WTC11 (cell line): ENCODE measurements at regions not wholly inside any gene's neighbourhood (a gene's known extent, or its start where the extent isn't known, plus 50 kb on each side); places are given as distances from the start of the nearest gene placed in this dataset.

Experiments
- ATAC-seq: fragments of 200-7000 bp; cut with Tn5 transposase; 2 replicates; pipeline ENCODE4 v1.10.0; 2021; ENCODE audit warnings: mild to moderate bottlenecking, moderate library complexity
- CTCF ChIA-PET: fragments of 300-600 bp; sonication (Branson Sonifier 250); formaldehyde crosslinking; loops from one replicate; lab custom pipeline; 2021; ENCODE audit warnings: antibody characterized with exemption; lab: Charles Lee
- POLR2A ChIA-PET: fragments of 350-600 bp; sonication (Branson Sonifier 250); formaldehyde crosslinking; loops from one replicate; lab custom pipeline; 2021; ENCODE audit warnings: antibody characterized with exemption; lab: Charles Lee
- DNase-seq: peaks from one replicate; pipeline ENCODE4 v3.0.0; 2021; ENCODE audit warnings: low spot score
- H3K27ac Mint-ChIP-seq: 2 replicates; pipeline ENCODE4 v1.8.0; 2021; ENCODE audit warnings: mixed read lengths
- H3K27me3 Mint-ChIP-seq: 2 replicates; pipeline ENCODE4 v1.8.0; 2021; ENCODE audit warnings: low read depth, mild to moderate bottlenecking, moderate library complexity, mixed read lengths
- H3K36me3 Mint-ChIP-seq: 2 replicates; pipeline ENCODE4 v1.8.0; 2021; ENCODE audit warnings: mixed read lengths
- H3K4me1 Mint-ChIP-seq: 2 replicates; pipeline ENCODE4 v1.8.0; 2022; ENCODE audit warnings: mixed read lengths
- H3K4me3 Mint-ChIP-seq: 2 replicates; pipeline ENCODE4 v1.8.0; 2021; ENCODE audit warnings: mild to moderate bottlenecking, moderate library complexity, mixed read lengths
- H3K9me3 Mint-ChIP-seq: 2 replicates; pipeline ENCODE4 v1.8.0; 2021; ENCODE audit warnings: mixed read lengths
- AFF4 ChIP-seq: sonication (generic); formaldehyde crosslinking; IDR thresholded peaks from 2 replicates; pipeline ENCODE4 v1.8.1; 2023; ENCODE audit warnings: mild to moderate bottlenecking, missing genetic modification reagents, borderline replicate concordance
- CREB1 ChIP-seq: sonication (generic); formaldehyde crosslinking; IDR thresholded peaks from 2 replicates; pipeline ENCODE4 v1.8.0; 2023; ENCODE audit warnings: mild to moderate bottlenecking, missing genetic modification reagents
- ESRRA ChIP-seq: sonication (generic); formaldehyde crosslinking; IDR thresholded peaks from 2 replicates; pipeline ENCODE4 v1.8.1; 2022; ENCODE audit warnings: mild to moderate bottlenecking, missing genetic modification reagents, borderline replicate concordance
- FOXJ3 ChIP-seq: sonication (generic); formaldehyde crosslinking; IDR thresholded peaks from 2 replicates; pipeline ENCODE4 v1.9.0; 2021; ENCODE audit warnings: missing genetic modification reagents, mild to moderate bottlenecking, borderline replicate concordance
- FOXK1 ChIP-seq: sonication (generic); formaldehyde crosslinking; IDR thresholded peaks from 2 replicates; pipeline ENCODE4 v1.8.0; 2022; ENCODE audit warnings: mild to moderate bottlenecking, moderate library complexity, missing genetic modification reagents
- FOXP1 ChIP-seq: sonication (generic); formaldehyde crosslinking; IDR thresholded peaks from 2 replicates; pipeline ENCODE4 v1.8.0; 2022; ENCODE audit warnings: missing genetic modification reagents, mild to moderate bottlenecking, moderate library complexity, borderline replicate concordance
- NFE2L1 ChIP-seq: sonication (generic); formaldehyde crosslinking; IDR thresholded peaks from 2 replicates; pipeline ENCODE4 v1.8.1; 2023; ENCODE audit warnings: missing genetic modification reagents
- NR1H2 ChIP-seq: sonication (generic); formaldehyde crosslinking; IDR thresholded peaks from 2 replicates; pipeline ENCODE4 v1.9.0; 2021; ENCODE audit warnings: mild to moderate bottlenecking, moderate library complexity, missing genetic modification reagents
- NR2C2 ChIP-seq: sonication (generic); formaldehyde crosslinking; IDR thresholded peaks from 2 replicates; pipeline ENCODE4 v1.8.0; 2022; ENCODE audit warnings: mild to moderate bottlenecking, missing genetic modification reagents
- PREB ChIP-seq: sonication (generic); formaldehyde crosslinking; IDR thresholded peaks from 2 replicates; pipeline ENCODE4 v1.8.1; 2022; ENCODE audit warnings: mild to moderate bottlenecking, missing genetic modification reagents, moderate library complexity, borderline replicate concordance
- PRRX2 ChIP-seq: fragments of 250-450 bp; sonication (Bioruptor Pico); IDR thresholded peaks from 2 replicates; pipeline ENCODE4 v1.8.0; 2021; ENCODE audit warnings: mild to moderate bottlenecking
- RELA ChIP-seq: sonication (generic); formaldehyde crosslinking; IDR thresholded peaks from 2 replicates; pipeline ENCODE4 v1.8.1; 2022; ENCODE audit warnings: missing genetic modification reagents, mild to moderate bottlenecking, borderline replicate concordance
- SP1 ChIP-seq: sonication (generic); formaldehyde crosslinking; conservative IDR thresholded peaks from 2 replicates; pipeline ENCODE4 v1.8.1; 2022; ENCODE audit warnings: missing genetic modification reagents
- STAT6 ChIP-seq: sonication (generic); formaldehyde crosslinking; conservative IDR thresholded peaks from 2 replicates; pipeline ENCODE4 v1.8.1; 2023; ENCODE audit warnings: mild to moderate bottlenecking, low read depth, missing genetic modification reagents, moderate library complexity
- ZNF263 ChIP-seq: sonication (generic); formaldehyde crosslinking; IDR thresholded peaks from 2 replicates; pipeline ENCODE4 v1.8.1; 2022; ENCODE audit warnings: low read depth, mild to moderate bottlenecking, moderate library complexity, missing genetic modification reagents
- ZNF396 ChIP-seq: fragments of 250-450 bp; sonication (Bioruptor Pico); IDR thresholded peaks from 2 replicates; pipeline ENCODE4 v1.8.0; 2021; ENCODE audit warnings: mild to moderate bottlenecking, moderate library complexity, borderline replicate concordance
- ZNF423 ChIP-seq: fragments of 250-450 bp; sonication (Bioruptor Pico); IDR thresholded peaks from 2 replicates; pipeline ENCODE4 v2.1.2; 2022; ENCODE audit warnings: mild to moderate bottlenecking, moderate library complexity
- TF ChIP-seq, protein P1 (sequence below): sonication (generic); formaldehyde crosslinking; IDR thresholded peaks from 2 replicates; pipeline ENCODE4 v1.8.0; 2022; ENCODE audit warnings: missing genetic modification reagents
- TF ChIP-seq, protein P2 (sequence below): sonication (generic); formaldehyde crosslinking; IDR thresholded peaks from 2 replicates; pipeline ENCODE4 v1.8.1; 2023; ENCODE audit warnings: mild to moderate bottlenecking, missing genetic modification reagents
- TF ChIP-seq, protein P3 (sequence below): sonication (generic); formaldehyde crosslinking; IDR thresholded peaks from 2 replicates; pipeline ENCODE4 v1.8.0; 2022; ENCODE audit warnings: mild to moderate bottlenecking, missing genetic modification reagents

DNA sequence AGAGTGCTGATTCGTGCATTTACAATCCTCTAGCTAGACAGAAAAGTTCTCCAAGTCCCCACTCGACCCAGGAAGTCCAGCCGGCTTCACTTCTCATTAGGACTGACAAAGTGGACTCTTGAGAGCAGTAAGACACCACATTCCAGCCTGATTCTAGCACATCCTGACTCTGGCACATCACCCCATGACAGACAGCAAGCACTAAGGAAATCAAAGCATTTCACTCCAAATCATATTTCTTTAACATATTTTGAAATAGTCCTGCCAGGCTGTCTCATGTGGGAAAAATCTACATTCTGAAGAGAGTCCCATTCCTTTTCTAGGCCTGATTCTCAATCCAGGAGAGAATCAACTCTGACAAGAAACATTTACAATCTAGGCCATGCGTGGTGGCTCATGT is 478.5 kb upstream of the AMELY start:
- no peaks in the 10 kb centered on the region for H3K36me3 Mint-ChIP-seq
- H3K27me3 Mint-ChIP-seq: no peaks in the 10 kb centered on the region
- POLR2A ChIA-PET: no interaction called here
- CTCF ChIA-PET: no interaction called here
- no peaks in the 10 kb centered on the region for H3K4me1 Mint-ChIP-seq
- DNase-seq (no peak), ATAC-seq (no peak)
- no peak for TF ChIP-seq FOXJ3 (CRISPR knock-in tag)
- no peak for TF ChIP-seq NR2C2 (CRISPR knock-in tag)
- TF ChIP-seq AFF4: no peak
- TF ChIP-seq, protein P1, sequence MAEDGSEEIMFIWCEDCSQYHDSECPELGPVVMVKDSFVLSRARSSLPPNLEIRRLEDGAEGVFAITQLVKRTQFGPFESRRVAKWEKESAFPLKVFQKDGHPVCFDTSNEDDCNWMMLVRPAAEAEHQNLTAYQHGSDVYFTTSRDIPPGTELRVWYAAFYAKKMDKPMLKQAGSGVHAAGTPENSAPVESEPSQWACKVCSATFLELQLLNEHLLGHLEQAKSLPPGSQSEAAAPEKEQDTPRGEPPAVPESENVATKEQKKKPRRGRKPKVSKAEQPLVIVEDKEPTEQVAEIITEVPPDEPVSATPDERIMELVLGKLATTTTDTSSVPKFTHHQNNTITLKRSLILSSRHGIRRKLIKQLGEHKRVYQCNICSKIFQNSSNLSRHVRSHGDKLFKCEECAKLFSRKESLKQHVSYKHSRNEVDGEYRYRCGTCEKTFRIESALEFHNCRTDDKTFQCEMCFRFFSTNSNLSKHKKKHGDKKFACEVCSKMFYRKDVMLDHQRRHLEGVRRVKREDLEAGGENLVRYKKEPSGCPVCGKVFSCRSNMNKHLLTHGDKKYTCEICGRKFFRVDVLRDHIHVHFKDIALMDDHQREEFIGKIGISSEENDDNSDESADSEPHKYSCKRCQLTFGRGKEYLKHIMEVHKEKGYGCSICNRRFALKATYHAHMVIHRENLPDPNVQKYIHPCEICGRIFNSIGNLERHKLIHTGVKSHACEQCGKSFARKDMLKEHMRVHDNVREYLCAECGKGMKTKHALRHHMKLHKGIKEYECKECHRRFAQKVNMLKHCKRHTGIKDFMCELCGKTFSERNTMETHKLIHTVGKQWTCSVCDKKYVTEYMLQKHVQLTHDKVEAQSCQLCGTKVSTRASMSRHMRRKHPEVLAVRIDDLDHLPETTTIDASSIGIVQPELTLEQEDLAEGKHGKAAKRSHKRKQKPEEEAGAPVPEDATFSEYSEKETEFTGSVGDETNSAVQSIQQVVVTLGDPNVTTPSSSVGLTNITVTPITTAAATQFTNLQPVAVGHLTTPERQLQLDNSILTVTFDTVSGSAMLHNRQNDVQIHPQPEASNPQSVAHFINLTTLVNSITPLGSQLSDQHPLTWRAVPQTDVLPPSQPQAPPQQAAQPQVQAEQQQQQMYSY: no peak
- TF ChIP-seq, protein P2, sequence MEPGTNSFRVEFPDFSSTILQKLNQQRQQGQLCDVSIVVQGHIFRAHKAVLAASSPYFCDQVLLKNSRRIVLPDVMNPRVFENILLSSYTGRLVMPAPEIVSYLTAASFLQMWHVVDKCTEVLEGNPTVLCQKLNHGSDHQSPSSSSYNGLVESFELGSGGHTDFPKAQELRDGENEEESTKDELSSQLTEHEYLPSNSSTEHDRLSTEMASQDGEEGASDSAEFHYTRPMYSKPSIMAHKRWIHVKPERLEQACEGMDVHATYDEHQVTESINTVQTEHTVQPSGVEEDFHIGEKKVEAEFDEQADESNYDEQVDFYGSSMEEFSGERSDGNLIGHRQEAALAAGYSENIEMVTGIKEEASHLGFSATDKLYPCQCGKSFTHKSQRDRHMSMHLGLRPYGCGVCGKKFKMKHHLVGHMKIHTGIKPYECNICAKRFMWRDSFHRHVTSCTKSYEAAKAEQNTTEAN: no peak
- no peak for TF ChIP-seq PREB
- no peak for TF ChIP-seq ZNF396 (CRISPR knock-in tag)
- no peak for TF ChIP-seq NFE2L1 (CRISPR knock-in tag)
- no peak for TF ChIP-seq SP1
- no peak for TF ChIP-seq STAT6 (CRISPR knock-in tag)
- no peak for TF ChIP-seq FOXP1
- TF ChIP-seq CREB1 (CRISPR knock-in tag): no peak
- TF ChIP-seq FOXK1 (CRISPR knock-in tag): no peak
- no peak overlapping the region for H3K4me3 Mint-ChIP-seq
- no peak overlapping the region for H3K27ac Mint-ChIP-seq
- H3K9me3 Mint-ChIP-seq: no peaks in the 10 kb centered on the region

DNA sequence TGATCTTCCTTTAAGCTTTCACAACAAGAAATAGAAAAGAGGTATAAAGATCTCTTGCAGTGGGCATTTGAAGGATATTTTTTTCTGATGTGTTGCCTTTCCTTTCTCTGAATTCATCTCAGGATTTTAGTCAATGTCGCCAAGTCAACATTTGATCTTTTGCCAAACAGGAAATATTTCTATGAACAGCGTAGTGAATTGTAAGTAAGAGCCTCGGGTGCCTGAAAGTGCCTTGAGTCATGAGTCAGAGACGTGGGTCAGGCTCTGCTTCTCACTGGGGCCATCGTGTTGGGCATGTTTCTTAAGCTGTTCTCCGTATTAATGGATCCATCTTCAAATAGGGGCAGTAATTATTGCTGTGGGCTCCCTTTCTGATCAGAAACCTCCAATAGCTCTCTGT is 471.4 kb upstream of the AMELY start:
- no peak for DNase-seq
- POLR2A ChIA-PET: no interaction called here
- Mint-ChIP-seq H3K9me3 (no peaks in the 10 kb centered on the region), H3K36me3 (no peaks in the 10 kb centered on the region), H3K27ac (no peak overlapping the region), H3K4me1 (no peaks in the 10 kb centered on the region), H3K27me3 (no peaks in the 10 kb centered on the region), H3K4me3 (no peak overlapping the region)
- ATAC-seq: no peak
- TF ChIP-seq ESRRA (CRISPR knock-in tag) (no peak), RELA (no peak), ZNF423 (CRISPR knock-in tag) (no peak), NR1H2 (CRISPR knock-in tag) (no peak), PRRX2 (CRISPR knock-in tag) (no peak), CREB1 (CRISPR knock-in tag) (no peak), FOXJ3 (CRISPR knock-in tag) (no peak), ZNF263 (CRISPR knock-in tag) (no peak)
- TF ChIP-seq, protein P3, sequence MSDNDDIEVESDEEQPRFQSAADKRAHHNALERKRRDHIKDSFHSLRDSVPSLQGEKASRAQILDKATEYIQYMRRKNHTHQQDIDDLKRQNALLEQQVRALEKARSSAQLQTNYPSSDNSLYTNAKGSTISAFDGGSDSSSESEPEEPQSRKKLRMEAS (CRISPR knock-in tag): no peak
- CTCF ChIA-PET: no interaction called here
